ENCODE measurements at regions not wholly inside any gene's neighbourhood (a gene's known extent, or its start where the extent isn't known, plus 50 kb on each side); places are given as distances from the start of the nearest gene placed in this dataset.

DNA sequence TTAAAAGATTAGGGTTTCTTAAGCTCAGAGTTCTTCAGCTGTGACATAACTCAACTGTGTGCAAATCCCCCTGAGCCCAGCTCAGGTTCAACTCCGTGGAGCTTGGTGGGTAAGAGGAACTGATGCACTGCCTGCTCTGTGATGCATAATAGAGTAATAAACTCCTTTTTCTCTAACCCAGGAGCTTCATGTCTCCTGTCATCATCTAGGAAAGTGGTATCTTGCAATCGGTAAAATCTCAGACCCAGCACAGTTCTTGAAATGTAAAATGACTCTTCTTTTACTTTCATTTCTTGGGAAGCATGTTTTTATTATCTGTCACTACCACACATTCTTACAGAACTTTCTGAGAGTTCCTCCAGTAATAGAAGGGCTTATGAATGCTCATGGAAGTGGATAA lies 123.8 kb upstream of the PCDH9 start:
- no peak for DNase-seq (ENCODE audit: low read depth)

- DNase-seq (ENCODE audit: low read depth), result no peak
Measured at GRCh38 chr13:67353031-67353430, 122.9 kb upstream of the PCDH9 start.

DNA sequence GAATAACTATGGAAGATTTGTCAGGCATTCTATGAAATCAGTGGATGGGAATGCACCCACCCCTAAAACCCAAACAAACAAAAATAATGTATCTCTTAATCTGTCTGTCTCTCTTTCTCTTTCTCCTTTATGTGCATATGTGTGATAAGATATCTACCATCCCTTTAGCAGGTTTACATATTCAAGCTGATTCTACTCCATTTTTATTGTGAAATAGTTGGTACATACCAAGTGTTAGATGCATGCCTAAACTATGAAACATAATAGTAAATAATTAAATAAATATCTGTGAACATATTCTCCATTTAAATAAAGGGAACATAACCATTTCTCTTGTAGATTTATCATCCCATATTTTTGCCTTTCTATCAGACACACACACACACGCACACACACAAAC lies 121.8 kb upstream of the PCDH9 start:
- DNase-seq (ENCODE audit: low read depth), result no peak

GRCh38 chr13:67351114-67351513 lies 121.0 kb upstream of the PCDH9 start:
- DNase-seq (ENCODE audit: low read depth), result no peak

DNA sequence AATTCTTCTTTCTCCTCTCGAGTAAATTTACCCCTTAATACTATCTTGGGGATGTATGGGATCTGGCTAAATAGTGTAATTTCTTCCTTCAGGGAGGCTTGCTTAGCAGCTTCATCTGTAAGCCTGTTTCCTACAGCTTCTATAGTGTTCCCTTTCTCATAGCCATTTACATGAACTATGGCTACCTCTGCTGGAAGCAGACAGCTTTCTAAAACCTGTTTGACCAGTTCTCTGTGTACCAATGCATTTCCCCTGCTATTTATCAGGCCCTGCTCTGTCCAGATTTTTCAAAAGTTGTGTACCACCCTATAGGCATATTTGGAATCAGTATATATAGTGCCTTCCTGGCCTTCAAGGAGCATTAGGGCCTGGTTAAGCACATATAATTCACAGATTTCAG lies 113.6 kb upstream of the PCDH9 start:
- DNase-seq (ENCODE audit: low read depth), result no peak

GRCh38 chr13:67341406-67341805 lies 111.3 kb upstream of the PCDH9 start:
- no peak for DNase-seq (ENCODE audit: low read depth)

- DNase-seq (ENCODE audit: low read depth), result no peak
Measured at GRCh38 chr13:67330149-67330548, 100.0 kb upstream of the PCDH9 start.

- no peak for DNase-seq (ENCODE audit: low read depth)
Measured at GRCh38 chr13:67328895-67329294, 98.8 kb upstream of the PCDH9 start.

DNA sequence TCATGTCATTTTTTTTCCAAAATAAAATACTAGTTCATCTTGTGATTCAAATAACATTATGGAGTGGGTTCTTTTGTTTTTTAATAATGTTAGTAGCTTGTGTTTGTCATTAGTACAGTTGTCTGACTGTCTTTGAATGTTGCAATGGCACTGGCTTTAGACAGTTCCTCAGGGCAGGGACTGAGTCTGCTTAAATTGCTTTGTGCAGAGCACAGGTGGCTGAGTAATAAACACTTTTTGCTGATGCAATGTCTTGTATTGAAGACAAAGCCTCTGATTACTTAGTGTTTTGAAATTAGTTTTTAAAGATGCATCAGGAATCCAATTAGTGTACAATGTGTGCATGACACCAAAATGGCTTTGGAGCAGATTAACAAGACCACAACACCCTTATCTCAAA lies 88.7 kb upstream of the PCDH9 start:
- DNase-seq (ENCODE audit: low read depth), result no peak

- DNase-seq (ENCODE audit: low read depth), result no peak
Measured at GRCh38 chr13:67318398-67318797, 88.3 kb upstream of the PCDH9 start.

GRCh38 chr13:67314405-67314804 lies 84.3 kb upstream of the PCDH9 start:
- DNase-seq (ENCODE audit: low read depth), result no peak

DNA sequence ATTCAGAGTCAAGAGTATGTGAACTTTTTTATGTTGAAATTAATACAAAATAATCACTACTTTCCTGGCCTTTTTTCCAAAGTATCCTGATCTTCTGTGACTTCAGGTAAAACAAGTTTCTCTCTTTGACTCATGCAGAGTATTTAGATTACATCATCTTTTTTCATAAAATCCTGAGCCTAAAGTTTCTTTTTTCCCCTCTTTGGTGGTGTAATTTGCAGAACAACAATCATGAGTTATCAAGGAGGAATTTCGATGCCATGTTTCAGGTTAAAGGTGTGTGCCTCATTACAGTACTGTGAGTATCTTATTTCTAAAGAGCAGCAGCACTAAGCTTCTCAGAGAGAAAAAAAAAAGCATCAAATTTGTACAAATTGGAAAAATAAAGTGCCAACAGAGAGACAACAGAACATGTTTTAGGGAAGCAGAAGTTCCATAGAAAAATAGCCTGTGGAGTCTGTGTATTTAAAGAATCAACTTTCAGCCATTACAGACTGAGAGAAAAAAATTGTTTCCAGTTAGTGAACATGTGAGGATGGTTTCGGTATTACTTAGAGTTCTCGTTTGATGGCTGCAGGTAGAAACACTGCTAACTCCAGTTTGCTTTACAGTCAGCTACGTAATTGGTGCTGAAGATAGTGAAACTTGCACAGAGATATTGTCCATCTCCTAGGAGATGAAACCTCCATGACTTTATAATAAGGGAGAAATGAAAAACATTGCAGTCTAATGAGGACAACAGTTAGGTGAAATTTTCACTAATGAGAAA lies 78.1 kb upstream of the PCDH9 start:
- no peak for DNase-seq (ENCODE audit: low read depth)

- DNase-seq (ENCODE audit: low read depth), result no peak
Measured at GRCh38 chr13:67306742-67307141, 76.6 kb upstream of the PCDH9 start.

DNA sequence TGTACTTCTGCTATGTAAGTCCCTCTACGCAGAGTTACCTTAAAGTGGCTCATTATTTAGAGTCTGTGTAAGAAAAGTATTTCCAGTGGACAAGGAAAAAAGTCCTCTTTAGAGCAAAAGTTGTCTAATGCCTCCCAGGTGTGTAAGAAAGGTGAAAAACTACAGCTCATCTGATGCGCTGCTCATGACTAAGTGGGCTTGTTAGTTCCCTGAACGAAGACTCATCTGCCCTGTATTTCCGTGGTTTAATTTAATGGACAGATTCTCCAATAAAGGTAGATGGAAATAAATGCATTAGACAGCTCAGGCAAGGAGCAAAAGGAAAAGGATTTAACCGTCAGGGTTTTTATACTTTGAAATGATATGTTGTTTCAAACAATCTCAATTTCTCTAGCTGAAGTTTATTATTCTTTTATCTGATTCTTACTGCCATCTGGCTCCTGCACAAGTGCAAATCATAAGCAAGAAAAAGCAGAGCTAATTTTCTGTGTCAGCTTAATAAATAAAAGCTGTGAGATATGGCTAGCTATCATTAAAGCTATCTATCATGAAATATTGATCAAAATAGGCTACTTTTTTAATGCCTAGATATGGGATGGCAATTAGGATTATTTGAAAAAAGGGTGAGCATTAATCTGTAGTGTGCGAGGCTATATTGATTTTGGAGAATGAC lies 73.7 kb upstream of the PCDH9 start:
- no peak for DNase-seq (ENCODE audit: low read depth)

DNA sequence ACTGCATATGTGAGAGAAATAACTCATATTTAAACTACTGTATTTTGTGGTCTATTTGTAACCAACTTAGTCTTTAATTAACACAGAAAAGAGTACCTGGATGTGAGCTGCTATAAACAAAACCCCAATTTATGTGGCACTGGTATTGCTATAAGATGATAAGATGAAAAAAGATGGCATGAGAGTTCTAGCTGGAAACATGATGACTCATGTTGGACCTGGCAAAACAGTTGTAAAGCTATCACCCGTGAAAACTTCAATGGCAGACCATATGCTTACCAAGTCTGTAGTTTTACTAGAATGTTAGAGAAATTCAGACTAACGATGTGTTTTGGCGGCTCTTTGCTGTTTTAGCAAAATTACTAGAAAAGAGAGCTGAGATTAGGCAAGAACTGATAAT lies 69.6 kb upstream of the PCDH9 start:
- DNase-seq (ENCODE audit: low read depth), result no peak

DNA sequence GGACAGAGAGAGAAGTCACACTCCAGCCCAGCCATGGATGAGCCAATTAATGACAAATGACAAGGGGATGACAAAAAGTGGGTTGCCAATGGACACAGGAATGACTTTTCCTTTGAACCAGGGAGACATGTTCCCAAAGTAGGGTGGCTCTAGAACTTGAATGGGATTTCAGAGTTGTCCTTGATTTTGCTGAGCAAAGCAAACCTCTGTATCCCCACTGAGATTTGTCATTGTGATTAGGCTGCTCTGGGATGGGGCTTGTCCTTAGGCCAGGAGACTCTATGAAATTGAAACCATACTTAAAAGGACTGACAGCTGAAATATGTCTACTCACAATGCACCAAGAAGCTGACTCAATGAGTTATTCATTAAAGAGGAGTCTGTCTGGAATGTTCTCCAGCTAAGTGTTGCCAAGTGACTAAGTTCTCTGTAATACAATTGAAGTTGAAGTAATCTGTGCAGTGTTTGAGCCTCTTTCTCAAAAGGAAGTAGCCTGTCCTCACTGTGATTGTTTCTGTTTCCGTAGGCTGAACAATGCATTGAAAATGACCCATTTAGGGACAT lies 69.0 kb upstream of the PCDH9 start:
- peak; percentile 18 for DNase-seq (ENCODE audit: low read depth)

GRCh38 chr13:67298297-67298696 lies 68.2 kb upstream of the PCDH9 start:
- DNase-seq (ENCODE audit: low read depth), result no peak

GRCh38 chr13:67296511-67296910 lies 66.4 kb upstream of the PCDH9 start:
- DNase-seq (ENCODE audit: low read depth), result no peak

- no peak for DNase-seq (ENCODE audit: low read depth)
Measured at GRCh38 chr13:67292886-67293285, 62.8 kb upstream of the PCDH9 start.

GRCh38 chr13:67285611-67286010 lies 55.5 kb upstream of the PCDH9 start:
- DNase-seq (ENCODE audit: low read depth), result no peak

DNA sequence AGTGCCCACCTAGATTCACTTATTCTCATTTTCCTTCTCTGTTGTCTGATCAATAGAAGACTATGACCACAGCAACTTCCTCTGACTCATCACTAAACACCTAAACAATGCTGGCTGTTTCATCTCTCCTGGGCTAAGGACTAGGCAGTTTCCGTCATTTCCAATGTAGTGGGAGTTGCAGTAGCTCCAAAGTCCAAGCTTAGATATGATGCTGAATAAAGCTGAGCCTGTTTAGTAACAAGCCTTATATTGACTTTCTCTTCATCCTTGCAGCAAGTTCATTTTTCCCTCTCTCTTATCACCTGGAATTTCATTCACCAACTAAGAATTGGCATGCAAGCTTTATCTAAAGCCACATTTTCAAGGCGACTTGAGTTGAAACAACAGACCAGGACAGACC lies 53.5 kb upstream of the PCDH9 start:
- DNase-seq (ENCODE audit: low read depth), result no peak

- no peak for DNase-seq (ENCODE audit: low read depth)
Measured at GRCh38 chr13:67281466-67281865, 51.3 kb upstream of the PCDH9 start.

Data from GM04503 (cell line).